Nephron (organoid): ENCODE measurements at regions not wholly inside any gene's neighbourhood (a gene's known extent, or its start where the extent isn't known, plus 50 kb on each side); places are given as distances from the start of the nearest gene placed in this dataset.

ENCODE experiments used
- H3K27ac Mint-ChIP-seq, 3 experiments: 2 replicates each; pipeline ENCODE4 v1.8.0; 2020; ENCODE audit warnings: mixed read lengths in 3 of 3, mild to moderate bottlenecking in 2 of 3, moderate library complexity in 1 of 3
- H3K27me3 Mint-ChIP-seq: 2 replicates; pipeline ENCODE4 v1.8.0; 2021; ENCODE audit warnings: low read depth, mild to moderate bottlenecking, moderate library complexity, mixed read lengths
- H3K36me3 Mint-ChIP-seq: 2 replicates; pipeline ENCODE4 v1.8.0; 2020; ENCODE audit warnings: low read depth, mixed read lengths
- H3K4me1 Mint-ChIP-seq: 2 replicates; pipeline ENCODE4 v1.8.0; 2020; ENCODE audit warnings: mixed read lengths
- H3K4me3 Mint-ChIP-seq, 3 experiments: 2 replicates each; pipeline ENCODE4 v1.8.0; 2020; ENCODE audit warnings: mild to moderate bottlenecking in 3 of 3, mixed read lengths in 3 of 3, moderate library complexity in 2 of 3
- H3K9me3 Mint-ChIP-seq: 2 replicates; pipeline ENCODE4 v1.8.0; 2020; ENCODE audit warnings: mixed read lengths
- TF ChIP-seq, protein P1 (sequence below), 3 experiments: fragments of 200-600 bp; sonication (generic); IDR thresholded peaks; one replicate each; pipeline ENCODE4 v1.5.0; 2021; ENCODE audit warnings: antibody characterized with exemption in 3 of 3; ENCODE audit not compliant: unreplicated experiment in 3 of 3

- Mint-ChIP-seq H3K9me3 (peaks cover 31% of the 10 kb centered on the region), H3K27me3 (peaks cover 3% of the 10 kb centered on the region), H3K4me1 (peaks cover 9% of the 10 kb centered on the region), H3K27ac (no peak overlapping the region), H3K4me3 (no peak overlapping the region), H3K36me3 (peaks cover 15% of the 10 kb centered on the region)
- TF ChIP-seq, protein P1, sequence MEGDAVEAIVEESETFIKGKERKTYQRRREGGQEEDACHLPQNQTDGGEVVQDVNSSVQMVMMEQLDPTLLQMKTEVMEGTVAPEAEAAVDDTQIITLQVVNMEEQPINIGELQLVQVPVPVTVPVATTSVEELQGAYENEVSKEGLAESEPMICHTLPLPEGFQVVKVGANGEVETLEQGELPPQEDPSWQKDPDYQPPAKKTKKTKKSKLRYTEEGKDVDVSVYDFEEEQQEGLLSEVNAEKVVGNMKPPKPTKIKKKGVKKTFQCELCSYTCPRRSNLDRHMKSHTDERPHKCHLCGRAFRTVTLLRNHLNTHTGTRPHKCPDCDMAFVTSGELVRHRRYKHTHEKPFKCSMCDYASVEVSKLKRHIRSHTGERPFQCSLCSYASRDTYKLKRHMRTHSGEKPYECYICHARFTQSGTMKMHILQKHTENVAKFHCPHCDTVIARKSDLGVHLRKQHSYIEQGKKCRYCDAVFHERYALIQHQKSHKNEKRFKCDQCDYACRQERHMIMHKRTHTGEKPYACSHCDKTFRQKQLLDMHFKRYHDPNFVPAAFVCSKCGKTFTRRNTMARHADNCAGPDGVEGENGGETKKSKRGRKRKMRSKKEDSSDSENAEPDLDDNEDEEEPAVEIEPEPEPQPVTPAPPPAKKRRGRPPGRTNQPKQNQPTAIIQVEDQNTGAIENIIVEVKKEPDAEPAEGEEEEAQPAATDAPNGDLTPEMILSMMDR (IDR thresholded peaks at IDR 0.05; ENCODE audit: unreplicated experiment in 3 of 3) = no peak
Observed at GRCh38 chr11:26783997-26784396, 62.1 kb upstream of the SLC5A12 start.

- TF ChIP-seq, protein P1 (IDR thresholded peaks at IDR 0.05; ENCODE audit: unreplicated experiment in 3 of 3) = no peak
- Mint-ChIP-seq H3K27ac (no peak overlapping the region), H3K27me3 (peaks cover 2% of the 10 kb centered on the region), H3K4me3 (no peak overlapping the region), H3K4me1 (peaks cover 12% of the 10 kb centered on the region), H3K36me3 (peaks cover 2% of the 10 kb centered on the region), H3K9me3 (peaks cover 10% of the 10 kb centered on the region)
Observed at GRCh38 chr11:26790738-26791137, 68.9 kb upstream of the SLC5A12 start.

DNA sequence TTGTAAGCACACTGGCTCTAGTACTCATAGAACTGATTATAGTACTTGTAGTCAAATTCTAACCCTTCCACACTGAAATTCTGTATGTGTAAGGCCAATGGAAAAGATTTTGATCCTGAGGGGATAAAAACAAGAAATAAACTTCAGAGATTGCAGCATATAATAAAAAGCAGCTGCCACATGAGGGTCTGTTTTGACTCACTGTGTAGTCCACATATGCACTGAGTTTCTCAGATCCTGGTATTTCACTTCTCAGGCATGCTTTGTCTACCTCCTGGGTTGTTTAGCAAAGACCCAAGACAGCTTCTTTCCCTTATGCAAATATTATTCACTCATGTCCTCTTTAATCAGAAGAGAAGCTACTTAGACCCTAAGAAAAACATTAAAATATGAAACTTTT, 71.1 kb upstream of the SLC5A12 start:
- TF ChIP-seq, protein P1 (IDR thresholded peaks at IDR 0.05; ENCODE audit: unreplicated experiment in 3 of 3) = no peak
- H3K36me3 Mint-ChIP-seq = no peaks in the 10 kb centered on the region
- peaks cover 6% of the 10 kb centered on the region for H3K4me1 Mint-ChIP-seq
- no peak overlapping the region for H3K4me3 Mint-ChIP-seq
- no peaks in the 10 kb centered on the region for H3K27me3 Mint-ChIP-seq
- H3K9me3 Mint-ChIP-seq = peaks cover 4% of the 10 kb centered on the region
- H3K27ac Mint-ChIP-seq = no peak overlapping the region

- H3K36me3 Mint-ChIP-seq = no peaks in the 10 kb centered on the region
- H3K27ac Mint-ChIP-seq = no peak overlapping the region
- H3K9me3 Mint-ChIP-seq = peaks cover 4% of the 10 kb centered on the region
- peaks cover 6% of the 10 kb centered on the region for H3K4me1 Mint-ChIP-seq
- no peaks in the 10 kb centered on the region for H3K27me3 Mint-ChIP-seq
- TF ChIP-seq, protein P1 (IDR thresholded peaks at IDR 0.05; ENCODE audit: unreplicated experiment in 3 of 3) = no peak
- H3K4me3 Mint-ChIP-seq = no peak overlapping the region
Observed at GRCh38 chr11:26793487-26793886, 71.6 kb upstream of the SLC5A12 start.

DNA sequence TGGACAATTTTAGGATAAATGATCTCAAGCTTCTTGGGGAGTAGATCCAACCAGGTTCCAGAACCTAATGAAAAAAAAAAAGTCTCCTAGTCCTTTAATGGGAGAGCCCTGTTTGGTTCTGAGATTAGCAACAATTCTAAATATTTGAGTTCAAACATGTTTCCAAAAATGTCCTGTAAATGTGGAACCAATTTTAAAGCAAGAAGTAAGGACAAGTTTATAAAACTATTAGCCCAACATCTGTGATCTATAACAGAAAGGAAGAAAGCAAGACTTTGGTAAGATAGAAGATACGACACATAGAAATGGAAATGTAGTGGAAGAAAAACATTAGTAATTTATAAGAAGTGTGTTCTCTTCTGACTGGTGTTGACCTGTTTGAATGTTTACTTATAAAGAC, 79.7 kb upstream of the SLC5A12 start:
- peaks cover 5% of the 10 kb centered on the region for H3K9me3 Mint-ChIP-seq
- peaks cover 5% of the 10 kb centered on the region for H3K4me1 Mint-ChIP-seq
- no peaks in the 10 kb centered on the region for H3K27me3 Mint-ChIP-seq
- H3K27ac Mint-ChIP-seq = no peak overlapping the region
- H3K36me3 Mint-ChIP-seq = no peaks in the 10 kb centered on the region
- H3K4me3 Mint-ChIP-seq = no peak overlapping the region
- TF ChIP-seq, protein P1 (IDR thresholded peaks at IDR 0.05; ENCODE audit: unreplicated experiment in 3 of 3) = no peak

DNA sequence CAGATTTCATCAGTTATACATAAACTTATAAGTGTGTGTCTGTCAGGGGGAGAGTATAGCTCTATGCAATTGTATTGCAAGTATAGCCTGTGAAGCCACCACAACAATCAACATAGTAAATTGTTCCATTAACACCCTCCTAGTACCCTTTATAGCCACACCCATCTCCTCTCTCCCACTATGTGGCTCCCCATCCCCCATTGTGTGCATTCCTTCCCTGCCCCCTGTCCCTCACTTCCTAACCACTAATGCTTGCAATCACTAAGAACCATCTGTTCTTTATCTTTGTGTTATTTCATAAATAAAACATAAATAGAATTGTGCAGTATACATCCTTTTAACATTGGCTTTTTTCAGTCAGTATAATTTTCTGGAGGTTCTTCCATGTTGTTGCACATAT, 83.1 kb upstream of the SLC5A12 start:
- H3K4me1 Mint-ChIP-seq = peaks cover 5% of the 10 kb centered on the region
- peaks cover 5% of the 10 kb centered on the region for H3K9me3 Mint-ChIP-seq
- H3K36me3 Mint-ChIP-seq = no peaks in the 10 kb centered on the region
- no peak overlapping the region for H3K27ac Mint-ChIP-seq
- H3K27me3 Mint-ChIP-seq = no peaks in the 10 kb centered on the region
- TF ChIP-seq, protein P1 (IDR thresholded peaks at IDR 0.05; ENCODE audit: unreplicated experiment in 3 of 3) = no peak
- no peak overlapping the region for H3K4me3 Mint-ChIP-seq
